GOT3 (cell line): ENCODE measurements at regions not wholly inside any gene's neighbourhood (a gene's known extent, or its start where the extent isn't known, plus 50 kb on each side); places are given as distances from the start of the nearest gene placed in this dataset.
"Not testable (repeated sequence)": the region's sequence is repeated elsewhere in the genome, so short reads cannot be mapped to it uniquely, and the experiment has no call there.

Source experiments
- DNase-seq: peaks from one replicate; lab custom pipeline; 2025; ENCODE audit warnings: mixed read lengths; lab: John Stamatoyannopoulos, UW

- no peak for DNase-seq
Measured at GRCh38 chr18:34352385-34353163, 127.9 kb upstream of the NOL4 start.

GRCh38 chr18:34354351-34354750 lies 129.6 kb upstream of the NOL4 start:
- DNase-seq, result no peak

GRCh38 chr18:34357944-34358580 lies 133.3 kb upstream of the NOL4 start:
- DNase-seq, result no peak

GRCh38 chr18:34358923-34359322 lies 134.2 kb upstream of the NOL4 start:
- no peak for DNase-seq

GRCh38 chr18:34364699-34365098 lies 140.0 kb upstream of the NOL4 start:
- no peak for DNase-seq

GRCh38 chr18:34370704-34371395 lies 146.1 kb upstream of the NOL4 start:
- no peak for DNase-seq

- DNase-seq, result no peak
Measured at GRCh38 chr18:34380326-34380725, 155.6 kb upstream of the NOL4 start.

- DNase-seq, result no peak
Measured at GRCh38 chr18:34385311-34385710, 160.6 kb upstream of the NOL4 start.

GRCh38 chr18:34386803-34387202 lies 162.1 kb upstream of the NOL4 start:
- DNase-seq, result no peak

- no peak for DNase-seq
Measured at GRCh38 chr18:34397286-34397896, 172.7 kb upstream of the NOL4 start.

- no peak for DNase-seq
Measured at GRCh38 chr18:34399892-34400291, 175.2 kb upstream of the NOL4 start.

- DNase-seq, result no peak
Measured at GRCh38 chr18:34400834-34401233, 176.1 kb upstream of the NOL4 start.

- DNase-seq, result no peak
Measured at GRCh38 chr18:34401775-34402174, 177.1 kb upstream of the NOL4 start.

- DNase-seq, result not testable (repeated sequence)
Measured at GRCh38 chr18:34407471-34407870, 182.8 kb upstream of the NOL4 start.

GRCh38 chr18:34411952-34412351 lies 187.2 kb upstream of the NOL4 start:
- DNase-seq, result no peak

GRCh38 chr18:34431042-34431441 lies 206.3 kb upstream of the NOL4 start:
- no peak for DNase-seq

GRCh38 chr18:34444622-34445021 lies 219.9 kb upstream of the NOL4 start:
- DNase-seq, result no peak

- no peak for DNase-seq
Measured at GRCh38 chr18:34448662-34449061, 223.9 kb upstream of the NOL4 start.

- no peak for DNase-seq
Measured at GRCh38 chr18:34457761-34458160, 233.0 kb upstream of the NOL4 start.

- no peak for DNase-seq
Measured at GRCh38 chr18:34458410-34458977, 233.8 kb upstream of the NOL4 start.

- DNase-seq, result no peak
Measured at GRCh38 chr18:34461266-34461665, 236.6 kb upstream of the NOL4 start.

GRCh38 chr18:34467058-34467457 lies 242.3 kb upstream of the NOL4 start:
- DNase-seq, result no peak
